KMS-11 (cell line): ENCODE measurements at regions not wholly inside any gene's neighbourhood (a gene's known extent, or its start where the extent isn't known, plus 50 kb on each side); places are given as distances from the start of the nearest gene placed in this dataset.

Source experiments
- H2AFZ ChIP-seq: fragments of 200-600 bp; sonication (generic); 2 replicates; pipeline ENCODE4 v1.6.1; 2016; ENCODE audit warnings: antibody characterized with exemption, mixed run types, low read depth
- H3K27ac ChIP-seq: fragments of 200-600 bp; sonication (generic); 2 replicates; pipeline ENCODE4 v1.6.1; 2016; ENCODE audit warnings: mild to moderate bottlenecking, mixed run types
- H3K27me3 ChIP-seq: fragments of 200-600 bp; sonication (generic); 2 replicates; pipeline ENCODE4 v1.6.1; 2017; ENCODE audit warnings: mild to moderate bottlenecking, low read depth, mixed run types, moderate library complexity; ENCODE audit not compliant: insufficient read depth
- H3K36me3 ChIP-seq: fragments of 200-600 bp; sonication (generic); 2 replicates; pipeline ENCODE4 v1.6.1; 2017; ENCODE audit warnings: mild to moderate bottlenecking, mixed run types; ENCODE audit not compliant: insufficient read depth
- H3K4me1 ChIP-seq: fragments of 200-600 bp; sonication (generic); 2 replicates; pipeline ENCODE4 v1.6.1; 2016; ENCODE audit warnings: mild to moderate bottlenecking, low read depth, mixed run types; ENCODE audit not compliant: poor library complexity, severe bottlenecking
- H3K4me2 ChIP-seq: fragments of 200-600 bp; sonication (generic); 2 replicates; pipeline ENCODE4 v1.7.0; 2016; ENCODE audit warnings: mild to moderate bottlenecking, mixed run types
- H3K4me3 ChIP-seq: fragments of 200-600 bp; sonication (generic); IDR thresholded peaks from 2 replicates; pipeline ENCODE4 v1.6.1; 2017; ENCODE audit warnings: low read depth, low read length, mixed read lengths; ENCODE audit not compliant: insufficient read depth
- H3K79me2 ChIP-seq: fragments of 200-600 bp; sonication (generic); 2 replicates; pipeline ENCODE4 v1.6.1; 2016; ENCODE audit warnings: low read depth, mixed run types; ENCODE audit not compliant: insufficient read depth
- H3K9ac ChIP-seq: fragments of 200-600 bp; sonication (generic); 2 replicates; pipeline ENCODE4 v1.6.1; 2016; ENCODE audit warnings: mild to moderate bottlenecking, mixed run types
- H4K20me1 ChIP-seq: fragments of 200-600 bp; sonication (generic); 2 replicates; pipeline ENCODE4 v1.6.1; 2016; ENCODE audit warnings: mild to moderate bottlenecking, mixed run types; ENCODE audit not compliant: insufficient read depth
- TF ChIP-seq, protein P1 (sequence below): fragments of 200-600 bp; sonication (generic); conservative IDR thresholded peaks from 2 replicates; pipeline ENCODE4 v1.6.1; 2017; ENCODE audit warnings: low read depth, mild to moderate bottlenecking, antibody characterized with exemption, low read length, moderate library complexity, mixed read lengths

DNA sequence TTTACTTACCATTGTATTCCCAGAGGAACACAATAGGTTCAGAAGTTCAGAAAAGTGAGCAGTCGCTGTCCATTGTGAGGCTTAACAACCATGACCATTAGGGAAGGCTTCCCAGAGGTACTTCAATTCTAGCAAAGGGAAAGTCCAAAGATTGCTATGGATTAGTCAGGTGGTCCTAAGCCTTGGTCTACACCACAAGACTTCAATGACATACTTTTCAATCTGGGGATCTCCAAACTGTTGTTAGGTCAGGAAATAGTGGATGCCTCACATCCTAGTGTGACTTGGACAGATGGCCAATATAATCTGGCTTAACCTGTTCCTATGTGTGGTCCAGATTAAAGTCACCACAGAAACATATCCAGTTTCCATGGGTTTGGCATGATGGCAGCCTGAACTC lies 118.0 kb downstream of the SPCS3 start:
- no peaks in the 10 kb centered on the region for H3K27me3 ChIP-seq
- no peaks in the 10 kb centered on the region for H3K79me2 ChIP-seq
- no peak overlapping the region for H3K4me3 ChIP-seq
- no peak overlapping the region for H3K9ac ChIP-seq
- no peak overlapping the region for H2AFZ ChIP-seq
- peaks cover 10% of the 10 kb centered on the region for H3K4me1 ChIP-seq
- H4K20me1 ChIP-seq, result no peaks in the 10 kb centered on the region
- no peak overlapping the region for H3K27ac ChIP-seq
- no peak overlapping the region for H3K4me2 ChIP-seq
- no peaks in the 10 kb centered on the region for H3K36me3 ChIP-seq
- TF ChIP-seq, protein P1, sequence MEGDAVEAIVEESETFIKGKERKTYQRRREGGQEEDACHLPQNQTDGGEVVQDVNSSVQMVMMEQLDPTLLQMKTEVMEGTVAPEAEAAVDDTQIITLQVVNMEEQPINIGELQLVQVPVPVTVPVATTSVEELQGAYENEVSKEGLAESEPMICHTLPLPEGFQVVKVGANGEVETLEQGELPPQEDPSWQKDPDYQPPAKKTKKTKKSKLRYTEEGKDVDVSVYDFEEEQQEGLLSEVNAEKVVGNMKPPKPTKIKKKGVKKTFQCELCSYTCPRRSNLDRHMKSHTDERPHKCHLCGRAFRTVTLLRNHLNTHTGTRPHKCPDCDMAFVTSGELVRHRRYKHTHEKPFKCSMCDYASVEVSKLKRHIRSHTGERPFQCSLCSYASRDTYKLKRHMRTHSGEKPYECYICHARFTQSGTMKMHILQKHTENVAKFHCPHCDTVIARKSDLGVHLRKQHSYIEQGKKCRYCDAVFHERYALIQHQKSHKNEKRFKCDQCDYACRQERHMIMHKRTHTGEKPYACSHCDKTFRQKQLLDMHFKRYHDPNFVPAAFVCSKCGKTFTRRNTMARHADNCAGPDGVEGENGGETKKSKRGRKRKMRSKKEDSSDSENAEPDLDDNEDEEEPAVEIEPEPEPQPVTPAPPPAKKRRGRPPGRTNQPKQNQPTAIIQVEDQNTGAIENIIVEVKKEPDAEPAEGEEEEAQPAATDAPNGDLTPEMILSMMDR, result no peak

DNA sequence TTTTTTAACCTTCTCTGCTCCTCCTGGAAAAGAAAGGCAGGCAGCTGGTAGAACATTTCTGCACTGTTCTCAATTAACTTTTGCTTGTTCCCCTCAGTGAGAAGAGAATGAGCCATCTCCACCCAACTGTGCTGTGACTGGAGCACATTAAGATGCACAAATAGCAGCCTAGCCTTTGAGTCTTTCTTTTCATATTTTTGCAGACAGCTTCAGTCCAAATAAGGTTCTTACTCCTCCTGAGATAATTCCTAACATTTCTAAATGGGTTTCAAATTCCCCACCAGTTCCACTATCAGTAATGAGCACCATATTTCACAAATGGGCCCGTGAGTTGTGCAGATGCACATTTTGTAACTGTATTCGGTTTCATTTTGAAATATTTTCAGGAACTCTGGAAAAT lies 118.6 kb downstream of the SPCS3 start:
- H3K4me2 ChIP-seq, result no peak overlapping the region
- peaks cover 10% of the 10 kb centered on the region for H3K4me1 ChIP-seq
- TF ChIP-seq, protein P1, result no peak
- H4K20me1 ChIP-seq, result no peaks in the 10 kb centered on the region
- no peak overlapping the region for H3K27ac ChIP-seq
- no peak overlapping the region for H2AFZ ChIP-seq
- no peak overlapping the region for H3K9ac ChIP-seq
- H3K79me2 ChIP-seq, result no peaks in the 10 kb centered on the region
- H3K27me3 ChIP-seq, result no peaks in the 10 kb centered on the region
- H3K4me3 ChIP-seq, result no peak overlapping the region
- H3K36me3 ChIP-seq, result no peaks in the 10 kb centered on the region

DNA sequence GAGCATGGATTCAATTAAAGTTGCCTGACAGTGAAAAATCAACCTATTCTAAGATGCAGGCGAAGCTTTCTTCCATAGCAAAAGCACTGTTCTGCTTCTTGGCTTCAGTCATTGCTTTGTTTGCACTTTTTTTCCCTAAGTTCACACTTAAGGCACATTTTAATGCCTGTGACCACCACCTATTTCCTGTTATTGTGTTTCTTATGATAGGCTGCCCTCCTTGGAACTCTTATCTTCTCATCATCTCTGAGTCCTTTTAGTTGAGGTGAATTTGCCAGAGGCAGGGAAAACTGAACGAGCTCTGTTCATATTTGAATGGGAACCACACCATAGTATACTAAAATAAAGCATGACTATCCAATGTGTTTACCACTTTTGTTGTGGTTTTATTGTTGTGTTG lies 119.8 kb downstream of the SPCS3 start:
- H3K4me2 ChIP-seq, result no peak overlapping the region
- no peak overlapping the region for H3K27ac ChIP-seq
- no peaks in the 10 kb centered on the region for H3K27me3 ChIP-seq
- no peaks in the 10 kb centered on the region for H4K20me1 ChIP-seq
- H3K79me2 ChIP-seq, result no peaks in the 10 kb centered on the region
- H3K9ac ChIP-seq, result no peak overlapping the region
- no peaks in the 10 kb centered on the region for H3K36me3 ChIP-seq
- H3K4me1 ChIP-seq, result peaks cover 10% of the 10 kb centered on the region
- H2AFZ ChIP-seq, result no peak overlapping the region
- H3K4me3 ChIP-seq, result no peak overlapping the region
- TF ChIP-seq, protein P1, result no peak

DNA sequence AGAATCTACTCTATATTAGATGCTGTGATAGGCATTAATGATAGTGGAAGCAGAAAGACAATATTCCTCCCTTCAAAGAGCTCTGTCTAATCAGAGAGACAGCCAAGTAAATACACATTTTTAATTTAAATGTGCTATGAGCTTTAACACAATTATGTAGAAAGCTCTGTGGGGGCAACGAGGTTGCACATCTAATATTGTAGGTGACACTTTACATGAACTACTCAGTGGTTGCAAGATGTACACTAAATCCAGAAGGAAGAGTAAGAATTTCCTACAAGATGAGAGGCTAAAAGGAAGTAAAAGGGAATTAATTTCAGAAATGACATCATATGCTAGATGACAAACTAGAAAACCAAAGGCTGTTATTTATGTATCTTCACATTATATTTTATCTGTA lies 120.9 kb downstream of the SPCS3 start:
- H4K20me1 ChIP-seq, result no peaks in the 10 kb centered on the region
- H3K9ac ChIP-seq, result no peak overlapping the region
- no peak overlapping the region for H3K4me3 ChIP-seq
- no peaks in the 10 kb centered on the region for H3K79me2 ChIP-seq
- no peaks in the 10 kb centered on the region for H3K27me3 ChIP-seq
- TF ChIP-seq, protein P1, result no peak
- no peaks in the 10 kb centered on the region for H3K36me3 ChIP-seq
- peaks cover 10% of the 10 kb centered on the region for H3K4me1 ChIP-seq
- H2AFZ ChIP-seq, result no peak overlapping the region
- H3K4me2 ChIP-seq, result no peak overlapping the region
- no peak overlapping the region for H3K27ac ChIP-seq
